ENCODE measurements at regions not wholly inside any gene's neighbourhood (a gene's known extent, or its start where the extent isn't known, plus 50 kb on each side); places are given as distances from the start of the nearest gene placed in this dataset.
"Not testable (repeated sequence)": the region's sequence is repeated elsewhere in the genome, so short reads cannot be mapped to it uniquely, and the experiment has no call there.

DNA sequence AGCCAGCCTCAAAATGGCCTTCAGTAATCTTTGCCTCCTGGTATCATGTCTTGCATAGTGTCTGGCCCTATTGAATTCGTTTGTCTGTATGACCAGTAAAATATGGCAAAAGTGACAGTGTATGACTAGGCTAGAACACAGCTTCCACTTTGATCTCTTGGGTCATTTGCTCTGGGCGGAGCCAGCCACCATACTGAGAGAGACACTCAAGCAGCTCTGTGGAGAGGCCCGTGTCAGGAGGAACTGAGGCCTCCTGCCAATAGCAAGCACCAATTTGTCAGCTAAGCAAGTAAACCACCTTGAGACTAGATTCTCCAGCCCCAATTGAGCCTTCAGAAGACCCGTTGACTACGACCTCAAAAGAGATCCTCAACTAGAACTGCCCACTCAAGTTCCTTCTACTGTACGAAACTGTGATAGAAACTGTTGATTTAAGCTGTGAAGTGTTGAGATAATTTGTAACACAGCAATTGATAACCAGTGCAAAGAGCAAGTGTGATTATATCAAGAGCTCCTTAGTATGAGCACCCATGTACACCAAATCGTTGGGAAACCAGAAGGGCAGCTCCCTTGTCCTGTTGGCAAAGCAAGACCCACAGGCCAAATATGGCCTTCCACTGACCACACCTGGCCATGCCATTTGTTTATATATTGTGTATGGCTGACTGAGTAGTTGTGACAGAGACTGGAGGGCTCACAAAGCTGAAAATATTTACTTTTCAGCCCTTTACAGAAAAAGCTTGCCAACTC, 52.7 kb upstream of the SERBP1 start:
- no peak for DNase-seq

DNA sequence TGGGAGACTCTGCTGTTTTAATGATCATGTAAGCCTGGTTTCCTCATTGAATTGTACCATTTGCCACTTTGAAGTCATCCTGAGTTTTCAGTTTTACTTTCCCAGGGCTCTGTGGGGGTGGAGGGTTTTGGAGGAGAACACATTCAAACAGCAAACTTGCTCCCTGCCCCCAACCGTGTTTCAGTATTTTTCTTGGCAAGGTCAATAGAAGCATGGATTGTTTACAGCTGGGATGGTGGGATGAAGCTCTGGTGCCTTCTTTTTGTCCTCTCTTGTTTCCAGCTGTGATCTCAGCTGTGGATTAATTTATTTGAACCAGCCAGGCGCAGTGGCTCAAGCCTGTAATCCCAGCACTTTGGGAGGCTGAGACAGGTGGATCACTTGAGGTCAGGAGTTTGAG, 54.3 kb upstream of the SERBP1 start:
- no peak for DNase-seq

DNA sequence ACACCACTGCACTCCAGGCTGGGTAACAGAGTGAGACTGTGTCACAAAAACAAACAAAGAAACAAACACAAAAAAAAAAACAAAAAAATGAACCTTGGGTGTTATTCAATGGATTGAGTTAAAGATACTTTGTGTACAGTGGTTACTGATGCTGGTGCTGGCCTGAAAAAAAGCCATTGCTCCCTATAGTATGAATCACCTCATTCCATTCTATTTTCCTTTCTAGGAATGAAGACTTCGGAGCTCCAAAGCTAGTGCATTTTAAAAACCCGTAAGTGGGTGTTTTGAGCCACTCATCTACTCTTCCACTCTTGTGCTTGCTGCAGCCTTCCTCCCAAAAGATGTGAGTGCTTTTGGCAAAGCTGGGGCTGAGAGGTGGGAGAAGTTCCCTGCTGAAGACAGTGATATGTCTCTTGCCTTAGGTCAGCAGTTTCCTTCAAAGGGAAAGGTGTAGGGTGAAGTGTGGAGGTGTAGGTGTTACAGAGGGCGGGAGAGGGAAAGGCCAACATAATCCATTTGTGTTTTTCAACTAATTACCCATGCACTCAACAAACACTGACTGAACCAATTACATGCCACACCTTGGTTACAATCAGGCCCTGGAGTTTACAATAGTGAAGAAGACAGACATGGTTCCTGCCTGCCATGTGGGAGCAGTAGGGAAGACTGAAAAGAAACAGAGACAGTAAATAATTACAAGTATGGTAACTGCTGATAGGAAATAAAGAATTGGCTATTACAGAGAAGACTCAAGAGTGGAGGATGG, 55.0 kb upstream of the SERBP1 start:
- DNase-seq = no peak

DNA sequence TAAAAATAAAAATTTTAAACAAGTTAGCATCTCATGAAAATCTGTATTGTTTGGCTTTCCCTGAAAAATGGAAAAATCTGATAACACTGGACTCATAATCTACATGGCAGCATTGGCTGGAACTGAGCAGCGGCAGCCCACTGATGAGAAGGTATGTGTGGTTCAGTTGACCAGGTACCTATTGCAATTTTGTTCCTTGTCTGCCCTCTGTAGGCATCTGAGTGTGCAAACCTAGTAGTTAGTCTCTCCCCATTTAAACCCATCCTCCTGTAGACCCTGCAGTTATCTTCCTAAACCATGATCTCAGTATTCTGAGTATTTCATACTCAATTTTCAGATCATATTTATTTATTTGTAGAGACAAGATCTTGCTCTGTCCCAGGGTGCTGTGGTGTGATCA, 59.4 kb upstream of the SERBP1 start:
- peak; percentile 5 for DNase-seq

DNA sequence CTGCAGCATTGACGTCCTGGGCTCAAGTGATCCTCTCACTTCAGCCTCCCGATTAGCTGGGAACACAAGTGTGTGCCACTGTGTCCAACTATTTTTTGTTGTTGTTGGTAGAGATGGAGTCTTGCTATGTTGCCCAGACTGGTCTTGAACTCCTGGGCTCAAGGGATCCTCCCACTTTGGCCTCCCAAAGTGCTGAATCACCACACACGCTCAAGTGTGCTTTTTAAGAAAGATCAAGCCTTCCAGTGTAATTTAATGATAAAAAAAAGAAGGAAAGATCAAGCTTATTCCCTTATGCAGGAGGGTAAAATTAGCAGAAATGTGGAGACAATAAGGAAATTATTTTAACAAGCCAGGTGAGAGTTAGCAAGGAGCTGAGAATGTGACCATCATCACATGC, 61.1 kb upstream of the SERBP1 start:
- no peak for DNase-seq

DNA sequence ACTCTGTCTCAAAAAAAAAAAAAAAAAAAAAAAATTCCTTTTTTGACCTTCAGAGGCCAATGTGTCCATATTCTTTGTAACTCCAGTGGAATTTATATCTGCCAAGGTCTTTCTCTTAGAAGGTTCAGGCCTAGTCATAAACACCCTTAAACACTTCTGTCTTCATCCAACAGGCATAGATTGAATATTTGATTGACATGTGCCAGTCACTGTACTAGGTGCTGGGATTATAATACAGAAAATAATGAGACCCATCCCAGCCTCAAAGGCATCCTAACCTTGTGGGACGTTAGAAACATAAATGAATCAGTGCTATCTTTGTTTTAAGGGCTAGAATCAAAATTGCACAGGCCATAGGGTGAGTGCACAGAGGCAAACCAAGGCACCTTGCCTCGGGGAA, 62.9 kb upstream of the SERBP1 start:
- DNase-seq = no peak

DNA sequence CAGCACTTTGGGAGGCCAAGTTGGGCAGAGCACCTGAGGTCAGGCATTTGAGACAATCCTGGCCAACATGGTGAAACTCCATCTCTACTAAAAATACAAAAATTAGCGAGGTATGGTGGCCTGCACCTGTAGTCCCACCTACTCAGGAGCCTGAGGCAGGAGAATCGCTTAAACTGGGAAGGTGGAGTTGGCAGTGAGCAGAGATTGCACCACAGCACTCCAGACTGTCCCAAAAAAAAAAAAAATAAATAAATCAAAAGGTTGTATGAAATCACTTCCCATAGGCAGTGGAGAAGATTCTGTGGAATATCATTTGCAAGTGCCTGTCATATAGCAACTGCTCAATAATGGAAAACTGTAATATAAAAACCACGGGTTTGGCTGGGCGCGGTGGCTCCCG, 65.1 kb upstream of the SERBP1 start:
- no peak for DNase-seq

DNA sequence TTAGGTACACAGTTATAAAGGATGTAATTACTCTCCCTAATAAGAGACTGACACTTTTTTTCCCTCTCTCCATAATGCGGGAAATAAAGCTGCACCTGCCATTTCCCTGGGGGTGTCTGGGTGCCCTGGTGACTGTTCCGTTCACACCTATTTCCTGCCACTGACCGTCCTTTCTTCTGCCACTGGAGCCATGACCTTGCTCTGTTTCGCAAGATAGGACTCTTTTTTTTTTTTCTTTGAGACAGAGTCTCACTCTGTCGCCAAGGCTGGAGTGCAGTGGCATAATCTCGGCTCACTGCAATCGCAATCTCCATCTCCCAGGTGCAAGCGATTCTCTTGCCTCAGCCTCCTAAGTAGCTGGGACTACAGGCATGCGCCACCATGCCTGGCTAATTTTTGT, 66.1 kb upstream of the SERBP1 start:
- DNase-seq = no peak

DNA sequence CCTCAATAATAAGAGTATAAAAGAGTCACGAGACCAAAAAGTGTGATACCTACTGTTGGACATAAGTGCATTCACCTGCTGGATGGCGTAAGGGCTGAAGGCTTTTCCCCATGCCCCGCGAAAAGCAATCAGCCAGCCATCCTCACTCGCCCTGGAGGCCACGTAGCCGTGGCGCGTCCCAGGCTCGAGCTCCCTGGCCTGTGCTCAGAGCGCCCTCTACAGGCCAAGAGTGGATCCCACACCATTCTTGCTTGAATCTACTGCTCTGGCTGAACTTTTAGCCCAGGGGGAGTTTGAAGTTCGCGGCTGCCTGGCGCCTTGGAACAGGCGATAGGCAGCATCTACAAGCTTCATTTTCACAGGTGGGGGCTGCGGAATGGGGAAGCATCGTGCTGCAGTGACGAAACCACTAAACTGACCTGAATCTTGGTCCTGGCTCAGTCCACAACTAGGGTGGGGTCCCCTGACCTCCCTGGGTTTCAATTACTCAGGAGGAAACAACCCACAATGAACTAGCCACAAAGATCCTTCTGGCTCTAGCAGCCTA, 70.3 kb upstream of the SERBP1 start:
- peak; percentile 92 for DNase-seq

DNA sequence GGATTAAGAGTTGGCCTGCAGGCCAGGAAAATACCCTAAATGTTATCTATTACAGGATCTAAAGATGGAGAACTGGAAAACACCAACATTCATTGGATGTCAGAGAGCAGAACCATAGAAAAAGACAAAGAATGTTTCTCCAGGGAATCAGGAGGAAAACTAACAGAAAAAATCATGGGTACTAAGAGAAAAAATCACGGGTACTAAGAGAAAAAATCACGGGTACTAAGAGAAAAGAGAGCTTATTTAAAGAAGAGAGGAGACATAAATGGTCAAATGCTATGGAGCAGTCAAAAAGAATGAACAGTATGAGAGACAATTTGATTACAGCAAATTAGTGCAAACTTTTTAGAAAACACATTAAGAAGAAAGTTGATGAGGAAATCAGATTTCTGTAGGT, 73.8 kb upstream of the SERBP1 start:
- DNase-seq = no peak

DNA sequence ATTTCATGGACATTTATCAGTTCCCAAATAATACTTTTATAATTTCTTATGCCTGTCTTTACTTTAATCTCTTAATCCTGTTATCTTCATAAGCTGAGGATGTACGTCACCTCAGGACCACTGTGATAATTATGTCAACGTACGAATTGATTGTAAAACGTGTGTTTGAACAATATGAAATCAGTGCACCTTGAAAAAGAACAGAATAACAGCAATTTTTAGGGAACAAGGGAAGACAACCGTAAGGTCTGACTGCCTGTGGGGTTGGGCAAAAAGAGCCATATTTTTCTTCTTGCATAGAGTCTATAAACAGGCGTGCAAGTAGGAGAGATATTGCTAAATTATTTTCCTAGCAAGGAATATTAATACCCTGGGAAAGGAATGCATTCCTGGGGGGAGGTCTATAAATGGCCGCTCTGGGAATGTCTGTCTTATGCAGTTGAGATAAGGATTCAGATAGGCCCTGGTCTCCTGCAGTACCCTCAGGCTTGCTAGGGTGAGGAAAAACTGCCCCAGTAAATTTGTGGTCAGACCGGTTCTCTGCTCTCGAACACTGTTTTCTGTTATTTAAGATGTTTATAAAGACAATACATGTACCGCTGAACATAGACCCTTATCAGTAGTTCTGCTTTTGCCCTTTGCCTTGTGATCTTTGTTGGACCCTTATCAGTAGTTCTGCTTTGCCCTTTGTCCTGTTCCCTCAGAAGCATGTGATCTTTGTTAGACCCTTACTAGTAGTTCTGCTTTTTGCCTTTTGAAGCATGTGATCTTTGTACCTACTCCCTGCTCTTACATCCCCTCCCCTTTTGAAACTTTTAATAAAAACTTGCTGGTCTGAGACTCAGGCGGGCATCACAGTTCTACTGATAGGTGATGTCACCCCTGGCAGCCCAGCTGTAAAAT, 83.4 kb upstream of the SERBP1 start:
- DNase-seq = not testable (repeated sequence)

DNA sequence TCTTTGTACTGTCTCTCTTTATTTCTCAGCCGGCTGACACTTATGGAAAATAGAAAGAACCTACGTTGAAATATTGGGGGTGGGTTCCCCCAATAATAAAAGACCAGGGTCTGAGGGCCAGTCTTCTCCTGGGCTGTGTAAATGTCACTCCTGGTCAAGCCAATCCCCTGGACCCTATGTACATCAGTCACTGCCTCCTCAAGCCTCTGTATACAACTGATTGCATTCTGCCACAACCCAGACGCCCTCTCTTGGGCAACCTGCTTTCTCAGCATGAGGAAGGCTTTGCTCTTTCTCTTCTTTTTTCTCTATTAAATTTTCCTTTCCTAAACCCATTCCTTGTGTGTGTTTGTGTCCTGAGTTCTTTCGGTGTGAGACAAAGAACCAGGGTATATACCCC, 84.1 kb upstream of the SERBP1 start:
- no peak for DNase-seq

DNA sequence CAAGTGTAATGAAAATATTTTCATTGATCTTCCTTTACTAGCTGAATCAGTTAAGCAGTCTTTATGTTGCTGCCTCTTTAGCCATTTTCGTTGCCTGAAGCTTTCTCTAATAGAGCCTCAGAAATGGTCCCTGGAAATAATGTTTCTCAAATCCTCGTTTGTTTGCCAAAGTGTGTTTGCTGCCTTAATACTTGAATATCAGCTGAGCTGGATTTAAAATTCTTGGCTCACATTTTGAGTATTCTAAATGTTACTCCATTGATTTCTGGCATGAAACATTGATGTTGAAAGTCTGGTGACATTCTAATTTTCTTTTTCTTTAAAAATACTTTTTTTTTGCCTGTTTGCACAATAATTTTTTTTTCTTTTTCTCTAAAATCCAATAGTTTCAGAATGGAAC, 84.6 kb upstream of the SERBP1 start:
- DNase-seq = no peak

DNA sequence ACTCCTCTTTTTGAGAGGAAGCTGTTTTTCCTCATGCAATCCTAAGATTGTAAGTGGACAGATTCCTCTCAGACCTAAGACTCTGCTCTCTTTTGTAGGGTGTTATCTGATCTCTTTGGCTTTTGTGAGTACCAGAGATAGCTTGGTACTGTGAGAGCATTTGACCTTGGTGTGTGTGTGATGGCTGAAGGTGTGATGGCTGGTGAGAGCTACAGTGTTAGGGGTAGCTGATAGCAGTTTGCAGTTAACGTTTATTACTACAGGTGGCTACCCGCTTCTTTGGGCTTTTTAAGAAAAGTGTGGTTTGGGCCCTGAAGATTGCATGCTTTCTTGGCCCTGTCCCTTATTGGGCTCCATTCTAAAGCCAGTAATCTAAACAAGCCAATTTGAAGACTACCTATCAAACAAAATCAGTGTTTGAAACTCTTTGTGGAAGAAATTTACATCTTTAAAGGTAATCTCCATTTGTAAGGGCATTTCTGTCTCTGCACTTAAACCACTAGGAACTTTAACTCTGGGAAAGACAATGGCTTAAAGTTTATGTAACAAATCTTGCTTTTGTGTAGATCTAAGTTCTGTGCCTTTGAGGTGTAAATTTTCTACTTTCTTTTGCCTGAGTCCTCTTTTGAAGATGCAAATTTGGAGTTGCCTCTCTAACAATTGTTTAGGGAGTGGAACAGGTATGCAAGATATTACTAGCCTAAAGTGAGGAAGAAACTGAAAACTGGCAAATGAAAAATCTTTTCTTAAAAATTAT, 85.3 kb upstream of the SERBP1 start:
- no peak for DNase-seq

DNA sequence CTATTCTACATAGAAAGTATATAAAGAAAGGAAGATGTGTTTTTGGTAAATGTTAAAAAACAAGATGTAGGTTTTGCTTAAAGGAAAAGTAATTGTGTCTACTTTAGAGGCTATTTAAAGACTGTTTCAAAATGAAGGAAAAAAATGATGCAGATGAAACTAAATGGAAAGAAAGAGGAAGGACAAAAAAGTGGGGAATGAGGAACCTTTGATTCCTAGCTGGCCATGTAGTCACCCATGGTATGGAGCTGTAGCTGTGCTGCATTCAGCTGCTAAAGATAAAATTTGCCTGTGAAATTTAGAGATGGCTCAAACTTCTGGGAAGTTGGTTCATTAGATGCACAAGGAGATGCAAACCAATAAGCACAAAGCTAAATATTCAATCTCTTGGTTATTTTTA, 86.8 kb upstream of the SERBP1 start:
- no peak for DNase-seq

DNA sequence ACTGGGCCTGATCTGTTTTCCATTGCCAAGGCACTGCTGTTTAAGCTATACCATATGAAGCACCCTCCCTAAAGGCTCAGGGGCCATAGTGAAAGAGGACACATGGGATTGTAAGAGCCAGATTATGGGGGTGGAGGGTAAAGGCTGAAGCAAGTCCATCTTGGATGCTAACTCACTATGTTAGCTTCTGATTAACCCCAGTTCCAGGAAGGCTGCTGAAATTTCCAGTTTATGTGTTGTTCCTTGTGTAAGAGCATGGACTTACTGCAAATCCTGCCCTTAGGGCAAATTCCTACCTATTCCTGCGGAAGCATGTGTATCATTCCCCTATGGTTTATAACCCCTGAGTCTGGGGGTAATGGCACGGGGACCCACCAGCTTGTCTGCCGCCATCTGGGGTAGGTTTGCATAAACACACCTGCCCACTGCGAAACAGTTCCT, 91.8 kb upstream of the SERBP1 start:
- DNase-seq = no peak

DNA sequence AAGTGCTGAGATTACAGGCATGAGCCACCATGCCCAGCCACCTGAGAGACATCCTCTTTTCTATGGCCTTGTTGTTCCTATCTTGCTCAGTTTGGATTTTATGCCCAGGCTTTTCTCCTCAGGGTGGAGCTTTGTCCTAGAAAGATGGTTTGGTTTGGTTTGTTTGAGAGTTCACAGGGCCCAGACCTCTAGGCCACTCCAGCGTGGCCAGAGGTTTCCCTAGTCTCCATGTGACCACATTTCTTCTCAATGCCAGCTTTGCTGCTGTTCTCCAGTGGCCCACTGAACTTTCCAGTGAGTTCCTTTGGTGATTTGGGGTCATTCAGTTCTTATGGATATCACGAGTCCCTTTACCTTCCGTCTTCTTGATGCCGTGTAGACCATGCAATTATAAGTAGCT, 92.6 kb upstream of the SERBP1 start:
- DNase-seq = no peak

DNA sequence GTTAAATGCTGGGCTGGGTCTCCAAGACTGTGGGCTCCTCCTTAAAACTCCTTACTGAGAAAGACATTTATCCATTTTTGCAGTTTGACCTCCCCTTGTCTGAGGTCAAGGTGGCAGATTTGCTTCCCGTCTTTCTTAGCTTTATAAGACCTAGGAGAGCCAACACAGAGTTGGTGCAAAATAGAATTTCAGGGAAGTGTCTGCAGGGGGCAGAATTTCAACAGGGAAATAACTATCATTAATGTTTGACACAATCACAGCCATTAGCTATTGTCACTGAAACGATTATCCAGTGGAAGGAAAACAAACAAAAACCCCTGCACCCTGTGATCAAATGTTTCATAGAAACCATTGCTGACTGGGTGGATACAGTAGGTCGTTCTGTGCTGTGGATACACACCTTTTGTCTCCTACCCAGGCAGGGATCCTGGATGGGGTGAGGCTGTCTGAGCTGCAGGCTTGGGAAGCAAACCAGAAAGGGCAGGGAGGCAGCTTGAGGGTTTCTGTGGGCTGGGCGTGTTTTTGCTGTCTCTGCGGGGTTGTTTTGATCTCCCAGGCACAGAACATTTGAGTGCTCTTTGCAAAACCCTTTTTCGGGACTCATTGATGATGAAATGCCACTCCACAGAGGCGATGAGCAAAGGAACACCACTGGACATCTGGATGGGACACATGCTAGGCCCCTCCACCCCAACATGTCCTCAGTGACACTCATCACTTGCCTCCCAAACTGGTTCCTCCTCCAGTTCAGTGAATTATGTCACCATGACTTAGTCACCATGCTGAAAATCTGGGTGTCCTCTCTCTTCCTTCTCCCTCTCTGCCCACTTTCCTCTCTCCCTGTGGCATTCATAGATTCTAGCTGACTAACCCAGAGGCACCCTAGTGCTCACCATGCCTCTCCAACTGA, 94.2 kb upstream of the SERBP1 start:
- no peak for DNase-seq

DNA sequence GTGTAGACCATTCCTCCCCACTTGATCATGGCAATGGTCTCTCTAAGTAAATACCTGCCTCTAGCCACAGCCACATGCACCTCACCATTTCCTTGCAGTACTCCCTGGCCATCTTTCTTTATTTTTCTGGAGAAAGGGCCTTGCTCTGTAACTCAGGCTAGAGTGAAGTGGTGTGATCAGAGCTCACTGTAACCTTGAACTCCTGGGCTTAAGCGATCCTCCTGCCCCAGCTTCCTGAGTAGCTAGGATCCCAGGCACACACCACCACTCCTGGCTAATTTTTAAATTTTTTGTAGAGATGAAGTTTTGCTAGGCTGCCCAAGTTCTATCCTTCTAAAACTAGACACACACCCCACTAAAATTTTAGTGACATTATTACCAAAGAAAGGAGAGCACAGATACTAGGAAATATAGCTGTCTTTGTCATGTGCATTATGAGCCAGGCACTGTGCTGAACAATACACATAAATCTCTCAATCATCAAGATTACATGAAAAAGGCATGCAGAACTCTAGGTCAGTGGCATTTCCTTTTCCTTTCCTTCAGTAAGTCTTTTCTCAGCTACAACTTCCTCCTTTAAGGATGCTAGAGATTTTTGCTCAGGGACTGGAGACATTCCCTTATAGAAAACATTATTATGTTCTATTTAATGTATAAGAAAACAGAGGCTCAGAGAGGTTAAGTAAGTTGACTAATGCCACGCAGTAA, 95.0 kb upstream of the SERBP1 start:
- DNase-seq = no peak

DNA sequence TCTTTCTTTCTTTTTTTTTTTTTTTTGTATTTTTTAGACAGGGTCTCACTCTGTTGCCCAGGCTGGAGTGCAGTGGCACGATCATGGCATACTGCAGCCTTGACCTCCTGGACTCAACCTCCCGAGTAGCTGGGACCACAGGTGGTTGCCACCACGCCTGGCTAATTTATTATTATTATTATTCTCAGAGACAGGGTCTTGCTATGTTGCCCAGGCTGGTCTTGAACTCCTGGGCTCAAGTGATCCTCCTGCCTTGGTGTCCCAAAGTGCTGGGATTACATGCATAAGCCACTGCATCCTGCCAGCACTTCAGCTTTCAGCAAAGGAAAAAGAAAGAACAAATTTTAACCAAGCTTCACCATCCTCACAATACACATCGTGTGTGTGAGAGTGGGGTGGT, 97.9 kb upstream of the SERBP1 start:
- no peak for DNase-seq

DNA sequence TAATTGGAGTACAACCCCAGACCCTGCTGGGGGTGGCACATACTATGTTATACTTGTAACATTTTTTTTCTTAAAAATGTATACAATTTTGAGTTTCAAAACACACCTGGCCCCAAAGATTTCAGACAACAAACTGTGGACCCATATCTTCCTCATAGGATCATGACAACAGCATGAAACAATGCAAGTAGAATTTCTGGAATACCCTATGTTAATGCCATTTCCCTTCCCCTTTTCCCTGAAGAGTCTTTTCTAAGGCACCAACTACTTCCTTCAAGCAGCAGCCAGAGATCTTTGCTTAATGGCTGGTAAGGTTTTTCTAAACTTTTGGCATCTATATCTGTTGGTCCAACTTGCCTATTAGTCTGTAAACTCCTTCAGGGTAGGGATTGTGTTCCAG, 99.9 kb upstream of the SERBP1 start:
- DNase-seq = no peak

Data from stimulated activated CD4-positive, alpha-beta T cell treated with anti-CD3 and anti-CD28 coated beads, Interleukin-15, amount 100 ng/mL, for 24 hours (primary cell).